ENCODE measurements at regions not wholly inside any gene's neighbourhood (a gene's known extent, or its start where the extent isn't known, plus 50 kb on each side); places are given as distances from the start of the nearest gene placed in this dataset.

GRCh38 chr18:48460929-48461583, 51.9 kb upstream of the ZBTB7C start:
- no peak for TF ChIP-seq CTCF (IDR thresholded peaks at IDR 0.05)
- no peak for TF ChIP-seq POLR2AphosphoS5 (IDR thresholded peaks at IDR 0.05)
- no peak for TF ChIP-seq POLR2A (IDR thresholded peaks at IDR 0.05)

Measured in breast epithelium (tissue), 3 donors.